Lower lobe of right lung (tissue), 2 donors: ENCODE measurements at regions not wholly inside any gene's neighbourhood (a gene's known extent, or its start where the extent isn't known, plus 50 kb on each side); places are given as distances from the start of the nearest gene placed in this dataset.

Experiments
- ATAC-seq, 2 donors: fragments of 200-7000 bp; cut with Tn5 transposase; one replicate each; pipeline ENCODE4 v1.9.1; 2020 to 2022; ENCODE audit warnings: mild to moderate bottlenecking in 2 of 2, moderate library complexity in 2 of 2
- DNase-seq: peaks from one replicate; pipeline ENCODE4 v3.0.0-alpha.2; 2020
- H3K27ac ChIP-seq: fragments of 200-600 bp; one replicate; pipeline ENCODE4 v1.8.0; 2022
- H3K27me3 ChIP-seq: fragments of 200-600 bp; one replicate; pipeline ENCODE4 v1.8.0; 2022; ENCODE audit warnings: low read depth
- H3K36me3 ChIP-seq: fragments of 200-600 bp; one replicate; pipeline ENCODE4 v1.8.0; 2022; ENCODE audit warnings: mild to moderate bottlenecking
- H3K4me1 ChIP-seq: fragments of 200-600 bp; one replicate; pipeline ENCODE4 v1.8.0; 2022
- H3K4me3 ChIP-seq: fragments of 200-600 bp; one replicate; pipeline ENCODE4 v1.8.0; 2022; ENCODE audit warnings: mild to moderate bottlenecking
- H3K9me3 ChIP-seq: fragments of 200-600 bp; one replicate; pipeline ENCODE4 v1.8.0; 2022
- intact Hi-C: fragments of 100-400 bp; cut with DNase I; formaldehyde crosslinking; loops from one replicate; pipeline ENCODE4 v1.11.0; 2022
- TF ChIP-seq, protein P1 (sequence below): fragments of 200-600 bp; IDR thresholded peaks from one replicate; pipeline ENCODE4 v1.8.0; 2022; ENCODE audit warnings: antibody characterized with exemption, mild to moderate bottlenecking
- donor health status: DM: no; HTN: yes; CAD: no; lungs with severe emphysema.

DNA sequence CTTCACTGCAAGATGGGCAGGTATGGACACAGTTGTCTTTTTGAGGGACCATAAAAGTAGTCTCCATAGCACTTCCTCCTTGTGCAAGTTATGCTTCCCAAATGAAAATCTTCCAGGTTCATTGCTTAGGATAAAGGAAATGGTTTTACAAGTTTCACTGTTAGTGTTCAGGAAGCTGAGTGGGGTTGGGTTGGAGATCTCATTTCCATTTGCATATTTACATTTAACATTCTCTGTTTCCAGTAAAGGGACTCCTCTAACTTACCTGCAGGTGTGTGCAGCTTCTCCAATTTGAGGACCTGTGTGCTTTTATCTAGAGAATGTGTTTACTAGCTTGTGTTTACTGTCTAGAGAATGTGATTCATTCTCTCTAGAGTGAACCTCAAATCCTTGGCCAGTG lies 141.3 kb upstream of the POU2AF2 start:
- Histone ChIP-seq H3K27me3 (no peaks in the 10 kb centered on the region), H3K4me1 (no peaks in the 10 kb centered on the region), H3K27ac (no peak overlapping the region), H3K9me3 (no peaks in the 10 kb centered on the region), H3K36me3 (no peaks in the 10 kb centered on the region), H3K4me3 (no peak overlapping the region)
- TF ChIP-seq, protein P1, sequence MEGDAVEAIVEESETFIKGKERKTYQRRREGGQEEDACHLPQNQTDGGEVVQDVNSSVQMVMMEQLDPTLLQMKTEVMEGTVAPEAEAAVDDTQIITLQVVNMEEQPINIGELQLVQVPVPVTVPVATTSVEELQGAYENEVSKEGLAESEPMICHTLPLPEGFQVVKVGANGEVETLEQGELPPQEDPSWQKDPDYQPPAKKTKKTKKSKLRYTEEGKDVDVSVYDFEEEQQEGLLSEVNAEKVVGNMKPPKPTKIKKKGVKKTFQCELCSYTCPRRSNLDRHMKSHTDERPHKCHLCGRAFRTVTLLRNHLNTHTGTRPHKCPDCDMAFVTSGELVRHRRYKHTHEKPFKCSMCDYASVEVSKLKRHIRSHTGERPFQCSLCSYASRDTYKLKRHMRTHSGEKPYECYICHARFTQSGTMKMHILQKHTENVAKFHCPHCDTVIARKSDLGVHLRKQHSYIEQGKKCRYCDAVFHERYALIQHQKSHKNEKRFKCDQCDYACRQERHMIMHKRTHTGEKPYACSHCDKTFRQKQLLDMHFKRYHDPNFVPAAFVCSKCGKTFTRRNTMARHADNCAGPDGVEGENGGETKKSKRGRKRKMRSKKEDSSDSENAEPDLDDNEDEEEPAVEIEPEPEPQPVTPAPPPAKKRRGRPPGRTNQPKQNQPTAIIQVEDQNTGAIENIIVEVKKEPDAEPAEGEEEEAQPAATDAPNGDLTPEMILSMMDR, result no peak
- intact Hi-C loops, result no loop called here
- ATAC-seq (no peak), DNase-seq (no peak)

DNA sequence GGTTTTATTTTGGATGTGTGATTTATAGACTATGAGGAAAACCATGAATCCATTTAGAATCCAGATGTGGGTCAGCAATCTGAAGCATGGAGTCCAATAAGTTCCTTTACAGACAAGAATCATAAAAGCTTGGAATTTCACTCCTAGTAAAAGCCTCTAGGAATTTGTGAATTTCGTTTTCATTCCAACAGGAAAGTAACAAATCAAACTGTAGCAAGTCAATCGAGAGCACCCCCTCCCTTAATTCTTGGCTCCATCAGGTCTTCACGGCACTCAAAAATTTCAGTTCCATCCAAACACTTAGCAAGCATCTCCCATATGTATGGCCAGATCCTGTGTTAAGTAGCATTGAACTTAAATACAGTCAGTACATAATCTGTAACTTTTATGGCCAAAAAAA lies 143.6 kb upstream of the POU2AF2 start:
- Histone ChIP-seq H3K27ac (no peak overlapping the region), H3K4me1 (no peaks in the 10 kb centered on the region), H3K9me3 (no peaks in the 10 kb centered on the region), H3K36me3 (no peaks in the 10 kb centered on the region), H3K27me3 (no peaks in the 10 kb centered on the region), H3K4me3 (no peak overlapping the region)
- intact Hi-C loops, result no loop called here
- ATAC-seq, result no peak
- TF ChIP-seq, protein P1, result no peak
- no peak for DNase-seq

DNA sequence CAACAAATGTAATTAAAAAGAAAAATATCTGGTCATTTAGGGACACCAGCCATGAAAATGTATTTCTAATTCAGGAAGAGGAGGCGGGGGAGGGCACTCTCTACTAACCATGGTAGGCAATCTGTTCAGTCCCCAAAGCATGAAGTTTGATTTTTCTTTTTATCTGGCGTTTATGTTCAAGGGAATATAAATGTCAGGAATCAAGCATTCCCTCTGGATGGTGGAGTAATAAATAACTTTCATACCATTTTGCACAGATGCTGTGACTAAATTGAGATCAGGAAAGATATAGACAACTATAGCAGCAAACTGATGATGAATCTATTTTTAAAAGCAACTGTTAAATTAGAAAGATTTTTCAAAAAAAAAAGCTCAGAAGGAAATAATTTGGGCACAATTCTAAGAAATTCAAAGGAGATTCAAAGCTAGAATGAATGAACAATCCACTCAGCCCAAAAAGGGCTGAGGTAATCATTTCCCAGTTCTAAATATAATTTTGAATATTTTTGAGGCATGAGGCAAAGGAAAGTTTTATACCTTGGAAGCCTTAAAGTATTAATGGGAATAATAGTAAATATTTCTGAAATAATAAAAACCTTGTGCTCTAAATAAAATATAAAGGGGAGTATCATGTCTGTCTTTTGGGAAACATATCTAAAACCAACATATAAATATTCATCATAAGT lies 146.4 kb upstream of the POU2AF2 start:
- no peak overlapping the region for H3K4me3 ChIP-seq
- TF ChIP-seq, protein P1, result no peak
- ATAC-seq (no peak), DNase-seq (no peak)
- no peaks in the 10 kb centered on the region for H3K4me1 ChIP-seq
- no peaks in the 10 kb centered on the region for H3K9me3 ChIP-seq
- H3K27me3 ChIP-seq, result no peaks in the 10 kb centered on the region
- no peak overlapping the region for H3K27ac ChIP-seq
- no peaks in the 10 kb centered on the region for H3K36me3 ChIP-seq
- intact Hi-C loops, result no loop called here

DNA sequence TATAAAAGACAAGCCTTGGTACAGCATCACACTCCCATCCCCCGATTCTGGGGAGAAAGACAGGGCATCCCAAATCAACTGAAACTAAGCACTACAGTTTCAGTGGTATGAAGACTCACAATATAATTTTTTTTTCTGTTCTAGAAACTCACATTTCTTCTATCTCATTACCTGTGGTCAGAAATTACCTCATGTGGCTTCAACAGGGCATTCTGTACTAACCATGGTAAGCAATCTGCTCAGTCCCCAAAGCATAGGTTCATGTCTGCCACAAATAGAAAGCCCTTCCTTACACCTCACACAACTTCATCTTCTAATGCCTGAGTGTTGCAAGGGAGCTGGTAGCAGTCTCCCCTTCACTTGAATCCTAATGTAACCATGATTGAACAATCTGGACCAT lies 147.4 kb upstream of the POU2AF2 start:
- Histone ChIP-seq H3K36me3 (no peaks in the 10 kb centered on the region), H3K9me3 (no peaks in the 10 kb centered on the region), H3K4me3 (no peak overlapping the region), H3K27ac (no peak overlapping the region), H3K4me1 (no peaks in the 10 kb centered on the region), H3K27me3 (no peaks in the 10 kb centered on the region)
- TF ChIP-seq, protein P1, result no peak
- ATAC-seq (no peak), DNase-seq (no peak)
- intact Hi-C loops, result no loop called here

DNA sequence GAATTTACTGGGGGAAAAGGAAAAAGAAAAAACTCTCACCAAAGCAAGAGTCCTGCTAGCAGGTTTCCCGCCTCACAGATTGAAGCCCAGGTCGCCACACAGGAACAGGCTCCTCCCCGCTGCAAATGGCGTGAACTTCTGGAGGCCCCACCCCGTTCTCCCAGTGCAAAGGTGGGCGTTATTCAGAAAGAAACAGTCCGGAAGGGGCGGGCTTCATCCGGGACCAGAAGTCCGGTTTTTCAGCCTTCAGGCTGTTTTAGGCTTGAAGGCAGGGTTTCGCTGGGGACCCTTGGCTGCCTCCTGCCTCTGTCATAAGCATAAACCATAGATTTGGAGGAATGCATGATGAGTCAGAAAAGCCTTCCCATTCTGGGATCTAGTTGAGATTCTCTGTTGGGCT lies 148.3 kb upstream of the POU2AF2 start:
- ATAC-seq, result peak; percentile 76
- Histone ChIP-seq H3K36me3 (no peaks in the 10 kb centered on the region), H3K4me1 (no peaks in the 10 kb centered on the region), H3K27ac (no peak overlapping the region), H3K27me3 (no peaks in the 10 kb centered on the region), H3K4me3 (peak overlapping the region; percentile 45), H3K9me3 (no peaks in the 10 kb centered on the region)
- intact Hi-C loops, result no loop called here
- TF ChIP-seq, protein P1, result no peak
- peak; percentile 76 for DNase-seq
